Activated CD8-positive, alpha-beta memory T cell treated with anti-CD3 and anti-CD28 coated beads for 36 hours (primary cell): ENCODE measurements at regions not wholly inside any gene's neighbourhood (a gene's known extent, or its start where the extent isn't known, plus 50 kb on each side); places are given as distances from the start of the nearest gene placed in this dataset.
"Not testable (repeated sequence)": the region's sequence is repeated elsewhere in the genome, so short reads cannot be mapped to it uniquely, and the experiment has no call there.

Experiments used
- CTCF ChIA-PET: fragments of 350-600 bp; sonication (Branson Sonifier 250); formaldehyde crosslinking; loops from one replicate; lab custom pipeline; 2021; ENCODE audit warnings: antibody characterized with exemption; lab: Charles Lee
- POLR2A ChIA-PET: fragments of 350-600 bp; sonication (Branson Sonifier 250); formaldehyde crosslinking; loops from one replicate; lab custom pipeline; 2021; ENCODE audit warnings: antibody characterized with exemption; lab: Charles Lee

DNA sequence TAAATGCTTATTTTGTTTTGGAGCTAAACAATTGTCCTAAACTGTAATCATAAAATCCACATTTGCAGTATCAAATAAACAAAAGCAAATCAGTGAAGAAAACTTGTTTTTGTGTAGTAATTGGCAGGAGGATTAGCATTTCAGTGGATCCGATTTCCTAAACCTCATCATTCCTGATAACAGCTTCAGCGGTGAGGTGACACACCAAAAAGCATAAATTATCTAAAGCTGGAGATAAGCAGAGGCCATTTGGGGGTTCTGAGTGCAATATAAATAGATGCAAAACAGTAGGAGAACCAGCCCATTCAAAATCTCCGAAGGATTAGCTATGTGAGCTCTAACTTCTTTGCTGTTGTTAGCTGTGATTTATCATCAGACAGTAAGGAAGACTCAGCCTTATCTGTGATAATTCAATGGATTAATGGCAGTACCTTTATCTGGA, 235.8 kb downstream of the EPHA7 start:
- CTCF ChIA-PET: no interaction called here
- POLR2A ChIA-PET: no interaction called here

DNA sequence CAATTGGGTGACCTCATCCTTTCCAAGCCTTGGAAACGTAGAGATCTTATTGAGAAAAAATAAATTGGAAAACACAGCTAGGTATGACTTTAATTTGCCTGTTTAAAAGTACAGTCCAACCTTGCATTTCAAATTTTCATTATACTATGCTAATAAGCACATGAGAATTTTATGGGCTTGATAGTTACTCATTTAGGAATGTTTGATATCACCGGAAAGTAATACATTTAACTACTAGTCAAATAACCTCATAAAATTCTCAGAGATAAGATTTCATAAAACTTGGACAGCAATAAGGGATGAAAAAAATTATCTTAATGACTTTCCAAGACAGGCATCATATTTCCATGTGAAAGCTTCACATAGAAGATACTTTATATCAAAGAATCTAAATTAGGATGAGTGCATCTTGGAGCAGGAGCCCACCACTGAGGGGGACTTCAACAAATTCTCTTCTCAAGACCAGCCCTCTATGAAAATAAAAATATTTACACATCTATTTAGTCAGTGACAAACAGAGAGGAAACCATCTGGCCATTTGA, 236.3 kb downstream of the EPHA7 start:
- CTCF ChIA-PET: no interaction called here
- POLR2A ChIA-PET: no interaction called here

DNA sequence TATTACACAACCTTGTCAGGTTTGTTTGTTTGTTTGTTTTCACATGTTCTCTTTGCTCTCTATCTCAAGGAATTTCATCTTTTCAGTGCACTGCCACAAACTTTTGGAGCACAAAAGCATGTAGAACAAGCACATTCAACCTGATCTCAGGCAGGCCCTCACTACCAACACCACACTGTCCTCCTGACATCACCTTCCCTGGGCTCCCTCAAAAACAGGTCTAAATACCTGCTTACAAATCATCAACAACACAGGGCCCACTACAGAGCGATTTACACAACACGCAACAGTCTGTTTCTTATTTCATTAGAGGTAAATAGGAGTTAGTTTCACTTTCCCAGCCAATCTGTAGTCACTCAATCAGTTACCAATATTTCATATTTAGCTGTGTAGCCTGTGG, 241.4 kb downstream of the EPHA7 start:
- ChIA-PET POLR2A (no interaction called here), CTCF (no interaction called here)

DNA sequence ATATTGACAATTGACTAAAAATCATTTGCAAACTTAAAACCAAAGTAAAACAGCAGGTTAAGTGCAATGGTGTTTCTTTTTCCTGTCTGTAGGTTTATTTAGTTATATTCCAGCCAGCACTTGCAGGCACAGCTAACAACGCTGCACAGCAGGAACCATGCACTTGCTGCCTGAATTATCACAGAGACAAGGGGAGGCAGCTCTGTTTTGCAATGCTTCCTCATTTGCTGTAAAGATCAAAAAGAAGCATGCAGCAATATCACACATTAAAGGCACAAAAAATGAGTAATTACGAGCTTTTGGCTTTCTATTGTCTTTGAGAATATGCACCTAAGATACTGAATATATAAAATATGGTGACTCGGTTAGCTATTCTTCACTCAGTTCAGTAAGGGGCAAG, 241.9 kb downstream of the EPHA7 start:
- ChIA-PET POLR2A (no interaction called here), CTCF (no interaction called here)

DNA sequence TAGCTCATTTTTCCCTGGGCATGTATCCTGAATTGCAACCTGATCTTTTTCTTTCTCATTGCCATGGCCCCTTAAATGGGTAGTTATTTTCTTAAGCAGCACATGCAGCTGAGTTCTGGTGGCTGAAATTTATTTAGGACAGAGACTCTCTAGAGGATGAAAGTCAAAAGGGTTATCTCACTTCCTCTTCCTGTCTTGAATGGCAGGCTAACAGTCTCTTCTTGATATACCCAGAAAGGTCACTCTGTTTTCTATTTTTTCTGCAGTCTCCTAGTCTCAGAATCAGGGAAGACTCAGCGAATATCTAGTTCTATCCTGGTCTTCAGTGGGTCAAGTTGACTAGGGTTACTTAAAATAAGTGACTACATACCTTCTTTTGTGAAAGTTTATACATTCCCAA, 243.3 kb downstream of the EPHA7 start:
- ChIA-PET CTCF (no interaction called here), POLR2A (no interaction called here)

DNA sequence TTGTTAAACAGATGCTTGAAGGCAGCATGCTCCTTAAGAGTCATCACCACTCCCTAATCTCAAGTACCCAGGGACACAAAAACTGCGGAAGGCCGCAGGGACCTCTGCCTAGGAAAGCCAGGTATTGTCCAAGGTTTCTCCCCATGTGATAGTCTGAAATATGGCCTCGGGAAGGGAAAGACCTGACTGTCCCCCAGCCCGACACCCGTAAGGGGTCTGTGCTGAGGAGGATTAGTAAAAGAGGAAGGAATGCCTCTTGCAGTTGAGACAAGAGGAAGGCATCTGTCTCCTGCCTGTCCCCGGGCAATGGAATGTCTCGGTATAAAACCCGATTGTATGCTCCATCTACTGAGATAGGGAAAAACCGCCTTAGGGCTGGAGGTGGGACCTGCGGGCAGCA, 245.8 kb downstream of the EPHA7 start:
- POLR2A ChIA-PET, CTCF ChIA-PET: not testable (repeated sequence)

DNA sequence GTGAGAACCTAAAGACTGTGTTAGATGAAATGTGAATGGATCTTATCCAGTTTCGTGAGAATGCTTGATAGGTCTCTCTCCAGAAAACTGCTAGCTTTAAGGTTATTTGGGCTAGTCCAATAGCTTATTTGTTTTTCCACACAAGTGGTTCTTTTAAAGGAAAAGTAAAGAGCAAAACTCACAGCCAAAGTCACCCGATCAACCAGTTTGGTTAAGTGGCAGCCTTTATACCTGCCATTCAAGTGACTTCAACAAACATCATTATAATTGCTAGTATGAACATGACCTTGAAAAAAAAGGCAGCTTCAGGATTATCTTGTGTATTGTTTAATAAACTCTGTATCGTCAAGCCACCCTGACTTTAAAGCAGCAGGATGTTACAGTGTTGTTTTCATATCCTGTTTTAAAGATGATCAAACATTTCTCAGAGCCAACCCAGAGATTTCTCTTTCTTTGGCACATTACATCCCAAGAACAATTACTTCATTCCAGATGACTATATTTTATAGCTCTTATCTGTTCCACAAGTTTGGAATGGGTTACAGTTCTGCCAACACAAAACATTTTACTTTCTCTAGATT, 253.4 kb downstream of the EPHA7 start:
- ChIA-PET CTCF (no interaction called here), POLR2A (no interaction called here)

DNA sequence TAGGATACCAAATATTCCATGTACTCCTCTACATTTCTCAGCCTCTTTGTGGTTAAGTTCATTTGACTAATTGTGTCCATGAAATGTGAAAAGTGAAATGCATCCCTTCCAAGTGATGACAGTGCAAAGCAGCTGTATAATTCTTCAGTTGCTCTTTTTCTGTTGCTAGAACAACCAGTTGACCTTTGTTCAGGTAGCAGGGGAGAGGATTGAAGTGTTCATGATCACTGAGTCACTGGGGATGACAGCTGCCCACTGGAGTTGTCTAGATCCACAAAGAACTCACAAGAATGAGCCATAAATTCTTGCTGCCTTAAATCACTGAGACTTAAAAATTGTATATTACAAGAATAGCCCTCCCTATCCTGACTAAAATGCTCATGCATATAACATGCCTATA, 254.6 kb downstream of the EPHA7 start:
- CTCF ChIA-PET: no interaction called here

DNA sequence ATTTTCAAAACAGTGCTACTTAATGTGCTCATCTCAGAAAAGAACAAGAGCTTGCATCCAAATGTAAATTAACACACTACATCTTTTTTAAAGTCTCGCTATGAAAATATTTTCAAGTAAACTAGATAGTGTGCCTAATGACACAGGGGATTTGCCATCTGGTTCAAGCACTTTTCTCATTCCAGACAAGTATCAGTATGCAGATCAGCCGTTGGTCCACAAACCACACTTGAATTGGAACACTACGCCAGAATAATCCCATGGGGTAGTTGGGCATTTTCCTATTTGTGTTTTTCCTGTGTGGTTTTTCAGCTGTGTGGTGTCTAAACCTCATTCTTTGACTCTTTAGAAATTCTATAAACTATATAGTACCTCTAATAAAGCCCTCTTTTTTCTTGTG, 256.2 kb downstream of the EPHA7 start:
- ChIA-PET CTCF (no interaction called here), POLR2A (no interaction called here)

More for the DNA sequence above, 254.6 kb downstream of the EPHA7 start:
- POLR2A ChIA-PET: no interaction called here

DNA sequence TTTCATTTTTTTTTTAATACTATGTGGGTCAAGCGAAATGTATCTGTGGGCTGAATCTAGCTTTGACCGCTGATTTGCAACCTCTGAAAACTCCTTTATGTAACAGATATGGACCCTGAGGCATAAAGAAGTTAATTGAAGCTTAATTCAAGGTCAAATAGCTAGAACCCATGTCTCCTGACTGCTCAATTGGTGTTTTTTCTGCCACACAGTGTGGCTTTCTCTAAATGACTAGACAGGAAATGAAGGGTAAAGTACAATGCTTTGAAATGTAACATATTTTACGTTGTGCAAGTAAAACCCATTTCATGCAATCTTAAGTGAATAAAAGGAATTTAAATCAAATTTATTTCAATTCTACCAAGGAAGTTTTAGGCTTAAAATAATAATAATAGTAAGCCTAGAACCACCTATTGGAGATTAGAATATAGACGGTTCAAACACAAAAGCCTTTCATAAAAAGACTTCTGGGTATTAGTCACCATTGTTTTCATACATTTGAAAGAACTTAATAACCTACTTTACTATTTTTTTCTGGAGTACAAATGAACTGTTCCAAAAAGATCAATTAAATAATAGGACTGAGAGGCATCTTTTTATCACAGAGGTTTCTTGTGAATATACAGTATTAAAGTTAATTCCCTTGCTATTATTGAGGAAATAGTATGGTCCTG, 279.8 kb downstream of the EPHA7 start:
- ChIA-PET POLR2A (no interaction called here), CTCF (no interaction called here)

DNA sequence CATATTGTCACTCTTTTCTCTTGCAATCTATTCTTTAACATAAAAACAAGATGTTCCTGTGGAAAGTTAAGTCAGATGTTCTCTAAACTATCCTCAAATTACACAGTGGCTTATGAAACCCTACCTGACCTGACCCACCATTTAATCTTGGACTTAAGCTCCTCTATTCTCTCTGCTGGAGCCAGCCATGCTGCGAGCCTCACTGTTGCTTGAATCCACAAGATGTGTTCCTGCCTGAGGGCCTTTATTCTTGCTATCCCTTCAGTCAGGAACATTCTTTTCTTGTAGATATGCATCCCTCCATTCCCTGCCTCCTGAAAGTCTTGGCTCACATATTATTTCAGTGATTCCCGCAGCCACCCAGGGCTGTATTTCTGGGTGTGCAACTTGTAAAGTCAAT, 283.2 kb downstream of the EPHA7 start:
- ChIA-PET CTCF (no interaction called here), POLR2A (no interaction called here)

DNA sequence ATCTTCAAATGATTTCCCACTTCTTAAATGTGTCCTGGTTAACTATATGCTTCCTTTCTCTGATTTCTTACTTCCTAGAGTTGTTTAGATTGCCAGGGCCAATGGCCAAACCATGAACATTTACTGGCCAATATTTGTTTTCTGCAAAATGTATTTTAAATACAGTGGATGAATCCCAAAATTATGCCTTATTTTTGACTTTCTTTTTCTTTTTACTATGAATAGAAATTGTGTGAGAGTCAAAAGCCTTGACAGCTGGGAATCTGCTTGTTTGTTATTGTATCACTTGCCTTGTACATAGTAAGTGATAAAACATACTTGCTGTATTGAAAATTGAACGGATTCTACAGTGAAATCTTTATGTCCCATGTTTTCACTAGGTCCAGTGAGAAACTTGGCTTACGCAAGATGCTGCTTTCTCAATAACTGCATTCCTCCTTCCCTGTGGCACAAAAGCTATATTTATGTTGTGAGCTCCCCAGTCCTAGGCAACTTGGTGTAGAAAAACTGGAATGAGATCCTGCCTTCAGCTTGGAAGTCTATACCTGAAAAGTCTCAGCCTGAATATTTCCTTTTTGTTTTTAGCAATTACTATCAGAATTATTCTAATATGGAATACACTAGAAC, 295.2 kb downstream of the EPHA7 start:
- CTCF ChIA-PET: no interaction called here
- POLR2A ChIA-PET: no interaction called here

DNA sequence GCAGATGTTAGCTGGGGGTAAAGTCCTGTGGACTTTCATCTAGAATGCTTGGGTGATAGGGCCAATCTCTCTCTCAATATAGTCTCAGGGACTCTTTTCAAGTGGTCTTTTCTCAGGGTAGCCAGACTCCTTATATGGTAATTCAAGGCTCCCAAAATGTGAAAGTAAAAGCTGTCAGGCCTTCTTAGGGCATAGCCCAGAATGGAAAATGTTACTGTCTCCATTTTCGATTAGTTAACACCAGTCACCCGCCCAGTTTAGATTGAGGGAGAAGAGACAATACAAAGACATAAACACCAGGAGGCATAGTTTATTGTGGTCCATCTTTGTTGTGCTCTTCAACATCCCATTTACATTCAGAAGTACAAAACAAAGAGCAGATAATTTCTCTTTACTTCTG, 295.8 kb downstream of the EPHA7 start:
- ChIA-PET POLR2A (no interaction called here), CTCF (no interaction called here)

DNA sequence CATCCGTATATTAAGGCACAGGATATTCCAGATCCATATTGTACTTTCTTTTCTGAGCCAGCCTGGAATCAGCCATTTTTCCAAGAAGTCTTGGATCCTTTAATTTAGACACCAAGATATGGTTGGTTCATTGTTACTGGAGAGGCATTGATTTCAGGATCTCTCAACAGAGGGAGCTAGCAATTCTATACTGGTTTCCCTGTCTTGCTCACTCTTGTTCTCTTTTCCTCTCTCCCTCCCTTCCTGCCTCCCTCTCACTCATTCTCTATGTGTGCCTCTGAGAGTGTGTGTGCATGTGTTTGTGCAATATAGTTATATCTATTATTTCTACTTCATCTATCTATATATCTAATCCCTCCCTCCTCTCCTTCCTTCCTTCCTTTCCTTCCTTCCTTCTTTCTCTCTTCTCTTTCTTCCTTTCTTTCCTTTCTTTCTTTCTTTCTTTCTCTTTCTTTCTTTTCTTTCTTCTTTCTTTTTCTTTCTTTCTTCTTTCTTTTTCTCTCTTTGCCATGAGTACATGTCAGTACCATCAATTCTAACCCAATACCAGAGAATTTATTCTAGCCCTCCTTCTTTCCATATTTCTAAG, 299.1 kb downstream of the EPHA7 start:
- CTCF ChIA-PET: no interaction called here
- POLR2A ChIA-PET: no interaction called here

DNA sequence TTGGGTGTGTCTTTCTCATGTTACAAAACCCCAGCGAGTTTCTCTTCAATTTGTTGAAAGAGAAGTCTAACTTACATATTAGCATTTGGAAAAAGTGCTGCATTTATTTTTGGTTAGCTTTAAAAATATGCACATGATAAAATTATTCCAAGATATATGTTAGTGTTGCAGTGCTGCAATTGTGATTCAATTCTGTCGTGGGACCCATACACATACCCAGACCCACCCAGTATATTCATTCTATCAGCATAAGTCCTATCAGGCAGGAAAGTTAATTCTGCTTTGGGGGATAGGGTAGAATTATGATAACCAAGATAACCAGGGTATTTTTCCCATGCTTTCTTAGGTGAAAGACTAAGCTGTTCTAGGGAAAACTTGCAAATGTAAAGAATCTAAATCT, 313.5 kb downstream of the EPHA7 start:
- ChIA-PET POLR2A (no interaction called here), CTCF (no interaction called here)

DNA sequence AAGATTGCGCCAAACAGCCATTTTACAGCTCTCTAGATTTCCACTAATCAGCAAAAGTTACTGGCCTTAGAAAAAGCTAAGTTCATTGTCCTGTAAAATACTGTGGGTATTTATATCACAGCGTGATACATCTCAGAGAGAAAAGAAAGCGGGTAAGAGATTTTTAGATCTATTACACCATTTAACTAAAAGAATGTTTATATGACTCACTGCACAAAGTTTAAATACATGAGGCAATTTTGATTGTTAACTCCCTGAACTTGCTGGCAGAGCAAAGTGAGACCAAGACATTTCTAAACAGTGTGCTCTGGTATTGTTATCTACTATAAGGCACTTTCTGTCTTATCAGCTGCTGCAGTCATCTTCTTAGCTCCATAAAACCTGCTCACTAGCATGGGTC, 314.3 kb downstream of the EPHA7 start:
- CTCF ChIA-PET: no interaction called here
- POLR2A ChIA-PET: no interaction called here

DNA sequence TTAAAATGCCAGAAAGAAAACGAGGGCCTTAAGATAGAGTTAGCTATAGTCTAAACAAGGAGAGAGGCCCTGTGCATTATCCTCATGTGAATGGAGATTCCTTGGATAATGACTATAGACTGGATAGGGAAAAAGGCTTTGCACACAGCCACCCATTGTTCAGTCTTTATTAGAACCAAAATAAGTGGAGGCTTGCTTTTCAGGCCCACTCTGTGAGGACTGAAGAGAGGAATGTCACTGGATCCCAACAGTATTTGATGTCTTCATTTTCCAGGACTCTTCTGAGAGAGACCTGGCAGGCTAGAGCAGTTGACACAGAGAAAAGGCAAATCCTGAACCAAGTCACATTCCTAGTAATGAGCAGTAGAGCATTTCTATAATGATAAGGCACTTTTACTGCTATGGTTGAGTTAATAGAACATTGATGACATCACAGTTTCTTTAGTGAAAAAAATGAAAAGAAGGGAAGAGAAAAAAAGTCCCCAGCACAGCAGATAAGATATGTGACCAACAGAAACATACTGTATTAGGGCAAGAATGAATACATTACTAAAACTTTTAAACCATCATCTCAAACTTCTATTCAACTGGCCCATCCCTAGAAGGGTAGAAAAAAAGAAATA, 315.1 kb downstream of the EPHA7 start:
- ChIA-PET CTCF (no interaction called here), POLR2A (no interaction called here)

DNA sequence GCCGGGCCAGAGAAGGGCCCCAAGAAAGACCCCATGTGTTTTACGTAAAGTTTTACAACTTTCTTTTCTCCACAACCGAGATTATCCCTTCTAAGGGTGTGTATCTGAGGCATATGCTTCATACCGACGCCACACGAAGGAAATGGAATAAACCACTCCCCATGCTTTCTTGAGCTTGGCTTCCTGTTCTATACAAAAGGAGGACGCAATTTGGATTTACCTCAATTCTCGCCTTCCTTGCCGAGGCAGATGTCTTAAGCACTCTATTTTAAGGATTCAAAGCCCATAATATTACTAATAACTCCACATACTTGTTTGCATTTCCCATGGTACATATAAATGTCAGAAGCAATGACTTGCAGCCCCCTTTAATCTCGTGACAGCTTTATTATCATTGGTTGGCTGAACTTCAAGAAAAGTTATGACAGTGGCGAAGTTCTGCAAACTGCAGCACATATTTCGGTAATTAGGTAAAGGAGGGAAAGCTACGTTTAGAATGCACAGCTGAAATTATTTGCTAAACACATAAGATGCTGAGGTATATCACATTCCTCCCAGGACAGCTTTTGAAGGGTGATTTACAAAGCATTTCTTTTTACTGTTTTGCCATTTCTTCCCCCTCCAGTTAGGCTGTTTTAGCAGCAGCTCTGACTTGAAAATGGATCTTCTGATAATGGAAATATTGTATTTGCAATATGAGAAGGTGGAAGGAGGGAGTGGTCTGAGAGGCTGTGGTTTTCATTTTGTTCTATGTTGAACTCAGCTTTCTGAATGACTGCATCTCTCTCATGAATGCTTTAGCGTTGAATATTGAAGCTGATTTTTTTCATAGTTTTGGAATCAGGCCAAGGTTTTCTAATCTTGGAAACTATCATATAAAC, 330.5 kb downstream of the EPHA7 start:
- ChIA-PET CTCF (no interaction called here), POLR2A (no interaction called here)

DNA sequence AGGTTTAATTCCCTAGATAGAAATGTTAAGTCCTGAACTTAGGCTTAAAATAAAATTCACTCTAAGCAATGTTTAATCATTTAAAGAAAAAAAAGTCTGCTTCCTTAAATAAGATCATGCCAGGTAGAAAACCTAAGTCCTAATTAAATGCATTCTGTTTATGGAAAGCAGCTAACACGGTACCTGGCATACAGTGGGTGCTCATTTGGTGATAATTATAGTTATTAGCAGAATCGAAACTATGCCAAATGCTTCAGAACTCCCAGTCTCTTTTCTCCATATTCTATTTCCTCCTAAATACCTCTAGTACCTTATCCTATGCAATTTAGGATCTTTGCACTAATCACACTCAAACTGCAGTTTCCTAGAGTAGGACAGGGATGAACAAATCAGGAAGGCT, 331.8 kb downstream of the EPHA7 start:
- ChIA-PET POLR2A (no interaction called here), CTCF (no interaction called here)
